ENCODE measurements at regions not wholly inside any gene's neighbourhood (a gene's known extent, or its start where the extent isn't known, plus 50 kb on each side); places are given as distances from the start of the nearest gene placed in this dataset.

DNA sequence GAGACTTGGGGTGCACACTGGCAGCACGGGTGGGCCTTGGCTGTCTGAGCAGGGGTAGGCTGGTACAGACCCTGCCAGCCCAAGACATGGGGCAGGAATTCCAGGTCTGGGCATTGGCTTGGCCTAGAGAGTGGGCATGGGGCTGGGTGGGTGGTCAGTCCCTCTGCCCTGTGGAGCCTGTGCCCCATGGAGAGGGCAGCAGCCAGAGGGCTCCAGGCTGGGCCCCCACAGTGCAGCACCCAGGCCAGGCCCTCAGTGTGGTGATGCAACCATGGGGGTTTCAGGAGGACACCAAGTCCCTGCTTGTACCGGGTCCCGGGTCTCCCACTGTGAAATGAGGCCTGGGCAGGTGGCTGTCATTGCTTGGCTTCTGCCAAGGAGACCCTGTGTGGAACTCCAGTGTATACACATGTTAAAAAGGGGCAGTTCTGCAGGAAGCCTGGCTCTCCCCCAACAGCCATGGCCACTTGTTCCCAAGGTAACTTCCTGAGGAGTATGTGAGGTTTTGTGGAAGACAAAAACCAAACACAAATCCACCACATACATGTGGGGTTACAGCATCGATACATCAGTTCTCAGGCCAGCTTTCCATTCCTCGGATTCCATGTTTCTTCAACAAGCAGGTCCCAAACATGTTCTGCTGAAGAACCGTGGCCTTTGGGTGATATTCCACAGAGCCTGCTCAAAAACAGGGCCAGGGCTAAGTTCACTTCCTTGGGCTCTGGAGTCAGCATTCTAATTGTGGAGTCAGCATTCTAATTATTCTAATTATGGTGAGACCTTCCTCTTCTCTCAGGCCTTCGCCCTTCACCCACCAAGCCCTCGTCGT, 77.3 kb downstream of the DACT2 start:
- intact Hi-C loops (cut with micrococcal nuclease) = no loop called here
- Histone ChIP-seq H3K9me3 (ENCODE audit: control insufficient read depth in 1 of 2, insufficient read depth in 1 of 2, low read depth in 1 of 2, low read length in 2 of 2) (no peaks in the 10 kb centered on the region), H3K9me2 (ENCODE audit: insufficient read depth) (no peaks in the 10 kb centered on the region), H3K4me2 (ENCODE audit: low read length) (no peak overlapping the region), H3K4me3 (replicated peaks in 1 of 2; ENCODE audit: low read depth in 1 of 2, low read length in 2 of 2) (no peak overlapping the region), H3K79me2 (ENCODE audit: insufficient read depth, low read length) (no peaks in the 10 kb centered on the region), H3K9ac (ENCODE audit: low read length) (no peak overlapping the region), H3K36me3 (ENCODE audit: control insufficient read depth in 1 of 2, insufficient read depth in 2 of 2, low read length in 2 of 2) (no peaks in the 10 kb centered on the region), H3K27me3 (ENCODE audit: insufficient read depth, low read length) (peaks cover 19% of the 10 kb centered on the region), H3K4me1 (ENCODE audit: control insufficient read depth in 1 of 2, insufficient read depth in 2 of 2, low read length in 2 of 2) (no peaks in the 10 kb centered on the region), H2AFZ (ENCODE audit: low read depth, low read length, poor library complexity, severe bottlenecking) (no peak overlapping the region), H4K20me1 (ENCODE audit: insufficient read depth) (no peaks in the 10 kb centered on the region), H3K27ac (ENCODE audit: low read depth, low read length) (no peak overlapping the region)
- RAD21 ChIA-PET (ENCODE audit: low non-redundant PET in 1 of 2, low total read pairs in 2 of 2, uncharacterized antibody in 2 of 2, unreplicated experiment in 2 of 2) = no interaction called here
- ATAC-seq = no peak
- TF ChIP-seq CBX3 (IDR thresholded peaks at IDR 0.05; ENCODE audit: low read depth) = no peak
- no peak for TF ChIP-seq YY1 (IDR thresholded peaks at IDR 0.05; ENCODE audit: extremely low read depth, insufficient replicate concordance, low read depth, low read length)
- no peak for TF ChIP-seq EGR1 (IDR thresholded peaks at IDR 0.05; ENCODE audit: low read depth)
- TF ChIP-seq, protein P1, sequence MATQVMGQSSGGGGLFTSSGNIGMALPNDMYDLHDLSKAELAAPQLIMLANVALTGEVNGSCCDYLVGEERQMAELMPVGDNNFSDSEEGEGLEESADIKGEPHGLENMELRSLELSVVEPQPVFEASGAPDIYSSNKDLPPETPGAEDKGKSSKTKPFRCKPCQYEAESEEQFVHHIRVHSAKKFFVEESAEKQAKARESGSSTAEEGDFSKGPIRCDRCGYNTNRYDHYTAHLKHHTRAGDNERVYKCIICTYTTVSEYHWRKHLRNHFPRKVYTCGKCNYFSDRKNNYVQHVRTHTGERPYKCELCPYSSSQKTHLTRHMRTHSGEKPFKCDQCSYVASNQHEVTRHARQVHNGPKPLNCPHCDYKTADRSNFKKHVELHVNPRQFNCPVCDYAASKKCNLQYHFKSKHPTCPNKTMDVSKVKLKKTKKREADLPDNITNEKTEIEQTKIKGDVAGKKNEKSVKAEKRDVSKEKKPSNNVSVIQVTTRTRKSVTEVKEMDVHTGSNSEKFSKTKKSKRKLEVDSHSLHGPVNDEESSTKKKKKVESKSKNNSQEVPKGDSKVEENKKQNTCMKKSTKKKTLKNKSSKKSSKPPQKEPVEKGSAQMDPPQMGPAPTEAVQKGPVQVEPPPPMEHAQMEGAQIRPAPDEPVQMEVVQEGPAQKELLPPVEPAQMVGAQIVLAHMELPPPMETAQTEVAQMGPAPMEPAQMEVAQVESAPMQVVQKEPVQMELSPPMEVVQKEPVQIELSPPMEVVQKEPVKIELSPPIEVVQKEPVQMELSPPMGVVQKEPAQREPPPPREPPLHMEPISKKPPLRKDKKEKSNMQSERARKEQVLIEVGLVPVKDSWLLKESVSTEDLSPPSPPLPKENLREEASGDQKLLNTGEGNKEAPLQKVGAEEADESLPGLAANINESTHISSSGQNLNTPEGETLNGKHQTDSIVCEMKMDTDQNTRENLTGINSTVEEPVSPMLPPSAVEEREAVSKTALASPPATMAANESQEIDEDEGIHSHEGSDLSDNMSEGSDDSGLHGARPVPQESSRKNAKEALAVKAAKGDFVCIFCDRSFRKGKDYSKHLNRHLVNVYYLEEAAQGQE (IDR thresholded peaks at IDR 0.05; ENCODE audit: low read depth) = no peak
- TF ChIP-seq ZBTB33 (IDR thresholded peaks at IDR 0.05; ENCODE audit: extremely low read depth, insufficient replicate concordance, low read length) = no peak
- TF ChIP-seq RAD21 (IDR thresholded peaks at IDR 0.05; ENCODE audit: low read depth) = no peak
- TF ChIP-seq SIN3A (IDR thresholded peaks at IDR 0.05; ENCODE audit: low read depth) = no peak
- TF ChIP-seq EZH2 (IDR thresholded peaks at IDR 0.05) = no peak
- no peak for TF ChIP-seq ZNF274 (IDR thresholded peaks at IDR 0.05; ENCODE audit: low read depth, low read length)
- CTCF ChIA-PET = no interaction called here
- BruUV-seq (replicated peaks) = no TSS peak
- POLR2A ChIA-PET = no interaction called here
- no peak for DNase-seq (ENCODE audit: low read depth, low spot score)
